Fibroblast of skin of left quadriceps (primary cell): ENCODE measurements at regions not wholly inside any gene's neighbourhood (a gene's known extent, or its start where the extent isn't known, plus 50 kb on each side); places are given as distances from the start of the nearest gene placed in this dataset.
A peak's percentile ranks its signal among the peaks of the same experiment; 100 is the strongest.
"Not testable (repeated sequence)": the region's sequence is repeated elsewhere in the genome, so short reads cannot be mapped to it uniquely, and the experiment has no call there.

Experiments used
- DNase-seq, 2 experiments: peaks; one replicate each; pipeline ENCODE4 v3.0.0-alpha.2; 2013; ENCODE audit warnings: low read depth in 2 of 2

GRCh38 chr6:147651-148050 lies 144.6 kb upstream of the DUSP22 start:
- not testable (repeated sequence) for DNase-seq

GRCh38 chr6:148051-148984 lies 144.0 kb upstream of the DUSP22 start:
- DNase-seq = not testable (repeated sequence)

- not testable (repeated sequence) for DNase-seq
These were observed 142.1 kb upstream of the DUSP22 start for GRCh38 chr6:150147-150546.

DNA sequence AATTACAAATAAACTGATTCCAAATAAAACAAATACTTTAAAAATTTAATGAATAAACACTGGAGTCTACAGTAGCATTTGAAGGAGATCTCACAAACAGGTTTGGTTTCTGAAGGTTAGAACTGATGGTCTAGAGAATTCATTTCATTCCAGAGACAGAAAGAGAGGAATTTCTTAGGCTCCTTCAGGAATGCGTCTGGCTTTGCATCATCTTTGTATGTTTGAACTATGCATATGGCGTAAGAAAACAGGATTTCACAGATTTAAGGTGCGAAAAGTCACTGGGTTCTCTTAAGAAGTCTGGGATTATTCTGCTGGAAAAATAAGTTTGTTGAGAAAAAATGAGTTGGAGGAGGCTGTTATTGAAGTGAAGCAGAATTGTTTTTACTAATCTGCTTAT lies 139.9 kb upstream of the DUSP22 start:
- DNase-seq = peak in 1 of 2 experiments; percentile 14

DNA sequence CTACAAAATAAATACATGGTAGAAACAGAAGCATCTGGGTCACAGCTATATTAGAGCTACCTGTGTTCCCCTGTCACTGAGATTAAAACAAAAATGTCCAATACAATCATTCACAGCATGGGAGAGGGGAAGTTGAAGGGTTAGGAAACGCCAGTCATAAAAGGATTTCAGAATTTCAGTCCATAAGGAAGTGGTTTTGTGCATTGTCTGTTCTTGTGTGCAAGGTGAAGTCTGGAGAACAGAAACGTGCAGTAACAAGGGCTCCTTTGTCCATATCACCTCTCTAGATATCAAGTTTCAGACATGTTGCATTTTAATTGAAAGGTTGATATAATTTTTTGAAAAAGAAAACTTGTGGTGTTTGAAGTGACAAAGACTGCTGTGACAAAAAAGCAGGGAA lies 139.3 kb upstream of the DUSP22 start:
- not testable (repeated sequence) for DNase-seq

GRCh38 chr6:153867-154266 lies 138.4 kb upstream of the DUSP22 start:
- not testable (repeated sequence) for DNase-seq

- DNase-seq = peak in 1 of 2 experiments; percentile 11
These were observed 137.8 kb upstream of the DUSP22 start for GRCh38 chr6:154321-155092.

DNA sequence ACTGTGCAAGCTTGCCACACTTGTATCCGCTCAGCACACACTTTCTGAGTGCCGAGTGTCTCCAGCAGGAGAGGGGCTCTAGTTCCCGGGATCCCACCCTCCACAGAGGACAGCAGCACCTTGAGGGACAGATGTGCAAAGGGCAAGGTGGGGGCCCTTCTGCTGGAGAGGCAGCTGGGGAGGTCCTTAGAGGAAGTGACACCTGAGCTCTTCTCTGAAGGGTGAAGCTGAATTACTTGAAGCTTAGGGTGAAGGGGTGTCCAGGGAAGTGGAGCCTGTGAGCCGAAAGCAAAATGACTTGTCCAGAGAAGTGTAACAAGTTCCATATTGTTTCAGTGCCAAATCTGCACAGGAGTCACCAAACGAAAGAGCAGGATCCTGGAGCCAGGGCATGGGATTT lies 136.3 kb upstream of the DUSP22 start:
- no peak for DNase-seq

GRCh38 chr6:156441-157140 lies 135.7 kb upstream of the DUSP22 start:
- DNase-seq = peak in 1 of 2 experiments; percentile 12

GRCh38 chr6:157176-157575 lies 135.1 kb upstream of the DUSP22 start:
- not testable (repeated sequence) for DNase-seq

GRCh38 chr6:161657-162056 lies 130.6 kb upstream of the DUSP22 start:
- not testable (repeated sequence) for DNase-seq

DNA sequence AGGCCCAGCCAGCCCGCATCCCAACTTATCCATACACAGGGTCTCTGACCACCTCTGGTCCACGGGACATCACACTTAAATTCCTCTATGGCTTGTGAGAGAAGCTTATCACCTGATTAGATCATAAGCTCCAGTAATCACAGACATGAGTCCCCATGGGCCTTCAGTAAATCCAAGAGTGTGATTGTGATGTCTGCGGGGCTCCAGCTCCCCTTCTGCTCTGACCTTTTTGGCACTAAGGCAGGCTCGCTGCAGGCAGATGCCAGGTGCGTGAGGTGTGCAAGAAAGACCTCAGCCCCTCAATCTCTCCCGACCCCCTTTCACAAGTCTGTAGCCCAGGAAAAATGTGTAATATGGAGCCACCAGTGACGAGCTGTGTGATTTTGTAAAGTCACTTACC lies 127.6 kb upstream of the DUSP22 start:
- no peak for DNase-seq

DNA sequence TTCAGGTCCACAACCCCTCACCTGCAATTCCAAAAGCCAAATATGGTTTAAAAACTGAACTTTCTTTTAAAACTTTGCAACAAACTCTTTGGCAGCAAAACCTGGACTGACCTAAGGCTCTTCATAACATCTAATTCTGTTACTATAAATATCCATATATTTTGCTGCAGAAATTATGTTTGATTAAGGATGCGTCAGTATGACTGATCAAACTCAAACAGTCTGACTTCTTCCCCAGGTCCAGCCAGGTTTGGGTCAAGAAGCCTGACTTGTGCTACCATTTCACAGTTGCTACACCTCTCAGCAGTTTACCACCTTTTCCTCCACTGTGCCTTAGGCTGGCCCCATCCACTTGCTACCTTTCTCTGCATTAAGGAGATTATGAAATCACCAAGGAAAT lies 127.0 kb upstream of the DUSP22 start:
- DNase-seq = no peak

DNA sequence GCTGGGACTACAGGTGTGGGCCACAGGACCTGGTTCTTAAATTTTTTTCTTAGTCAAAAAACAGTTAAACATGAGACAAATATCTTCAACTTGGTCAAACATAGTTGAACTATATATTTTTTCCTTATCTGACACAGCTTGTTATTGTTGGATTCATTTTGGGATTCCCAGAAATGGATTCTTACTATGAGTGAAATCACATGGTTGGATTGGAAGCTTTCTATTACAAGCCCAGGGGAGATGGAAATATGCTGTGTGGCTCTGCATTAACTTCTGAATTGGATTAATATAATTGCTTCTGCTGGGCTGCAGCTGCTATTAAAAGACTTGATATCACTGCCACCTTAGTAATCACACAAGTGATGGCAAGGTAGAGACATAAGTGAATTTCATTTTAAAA lies 126.4 kb upstream of the DUSP22 start:
- DNase-seq = no peak

- DNase-seq = peak; percentile 23 to 26
These were observed 123.3 kb upstream of the DUSP22 start for GRCh38 chr6:168865-169455.

- DNase-seq = no peak
These were observed 118.3 kb upstream of the DUSP22 start for GRCh38 chr6:174036-174435.

DNA sequence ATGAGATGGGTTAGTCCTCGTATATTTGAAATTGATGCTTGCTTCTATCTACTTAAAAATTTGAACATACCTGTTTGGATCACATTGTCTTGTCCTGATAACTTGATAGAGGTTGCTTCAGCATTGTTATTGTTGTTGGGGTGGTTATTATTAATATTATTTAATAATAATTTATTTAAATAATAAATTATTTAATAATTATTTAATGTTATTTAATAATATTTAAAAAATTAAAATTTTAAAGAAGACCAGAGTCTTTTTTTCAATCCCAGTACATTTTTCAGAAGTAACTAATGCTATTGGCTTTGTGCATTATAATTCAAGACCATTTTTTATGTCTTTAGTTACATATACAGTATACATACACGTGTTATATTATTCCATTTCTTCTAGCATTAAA lies 116.6 kb upstream of the DUSP22 start:
- no peak for DNase-seq

DNA sequence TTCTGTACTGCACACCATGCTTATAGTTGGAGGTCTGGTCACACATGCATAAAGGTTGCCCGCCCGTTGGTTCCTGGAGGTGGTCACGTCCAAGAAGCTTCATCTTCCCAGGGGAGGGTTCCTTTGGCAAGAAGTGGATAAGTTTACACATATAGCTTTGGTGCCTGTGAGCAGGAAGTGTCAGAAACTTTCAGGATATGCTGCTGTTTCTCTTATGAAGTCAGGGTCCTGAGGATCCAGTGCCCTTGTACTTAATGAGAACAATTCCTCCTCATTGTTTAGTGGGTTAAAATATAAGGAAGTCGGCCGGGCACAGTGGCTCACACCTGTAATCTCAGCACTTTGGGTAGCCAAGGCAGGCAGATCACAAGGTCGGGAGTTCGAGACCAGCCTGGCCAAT lies 115.5 kb upstream of the DUSP22 start:
- no peak for DNase-seq

DNA sequence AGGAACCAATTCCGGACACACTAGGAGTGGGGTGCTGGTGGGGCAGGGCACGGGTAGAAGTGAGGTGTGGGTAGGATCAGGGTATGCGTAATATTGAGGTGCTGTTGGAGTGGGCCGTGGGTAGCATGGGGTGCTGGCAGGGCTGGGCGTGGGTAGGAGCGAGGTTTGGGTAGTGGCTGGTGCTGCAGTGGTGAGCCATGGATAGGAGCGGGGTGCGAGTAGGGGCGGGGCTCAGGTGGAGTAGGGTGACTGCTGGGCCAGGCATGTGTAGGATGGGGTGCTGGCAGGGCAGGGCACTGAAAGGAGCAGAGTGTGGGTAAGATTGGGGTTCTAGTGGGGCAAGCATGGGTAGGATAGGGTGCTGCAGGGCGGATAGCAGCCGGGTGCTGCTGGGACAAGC lies 114.2 kb upstream of the DUSP22 start:
- no peak for DNase-seq

- not testable (repeated sequence) for DNase-seq
These were observed 113.4 kb upstream of the DUSP22 start for GRCh38 chr6:178929-179328.

DNA sequence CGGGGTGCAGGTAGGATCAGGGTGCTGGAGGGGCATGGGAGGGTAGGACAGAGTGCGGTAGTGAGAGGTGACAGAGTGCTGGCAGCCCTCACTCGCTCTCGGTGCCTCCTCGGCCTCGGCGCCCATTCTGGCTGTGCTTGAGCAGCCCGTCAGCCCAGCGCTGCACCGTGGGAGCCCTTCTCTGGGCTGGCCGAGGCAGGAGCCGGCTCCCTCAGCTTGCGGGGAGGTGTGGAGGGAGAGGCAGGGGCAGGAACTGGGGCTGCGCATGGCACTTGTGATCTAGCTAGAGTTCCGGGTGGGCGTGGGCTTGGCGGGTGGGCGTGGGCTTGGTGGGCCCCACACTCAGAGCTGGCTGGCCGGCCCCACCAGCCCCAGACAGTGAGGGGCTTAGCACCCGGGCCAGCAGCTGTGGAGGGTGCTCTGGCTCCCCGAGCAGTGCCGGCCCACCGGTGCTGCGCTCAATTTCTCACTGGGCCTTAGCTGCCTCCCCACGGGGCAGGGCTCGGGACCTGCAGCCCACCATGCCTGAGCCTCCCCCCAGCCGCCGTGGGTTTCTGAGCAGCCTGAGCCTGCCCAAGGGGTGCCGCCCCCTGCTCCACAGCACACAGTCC lies 112.8 kb upstream of the DUSP22 start:
- no peak for DNase-seq
